HuH-7 (cell line): ENCODE measurements at regions not wholly inside any gene's neighbourhood (a gene's known extent, or its start where the extent isn't known, plus 50 kb on each side); places are given as distances from the start of the nearest gene placed in this dataset.
A peak's percentile ranks its signal among the peaks of the same experiment; 100 is the strongest.

Experiments
- DNase-seq: peaks from one replicate; pipeline ENCODE4 v3.0.0; 2011; ENCODE audit warnings: low spot score

DNA sequence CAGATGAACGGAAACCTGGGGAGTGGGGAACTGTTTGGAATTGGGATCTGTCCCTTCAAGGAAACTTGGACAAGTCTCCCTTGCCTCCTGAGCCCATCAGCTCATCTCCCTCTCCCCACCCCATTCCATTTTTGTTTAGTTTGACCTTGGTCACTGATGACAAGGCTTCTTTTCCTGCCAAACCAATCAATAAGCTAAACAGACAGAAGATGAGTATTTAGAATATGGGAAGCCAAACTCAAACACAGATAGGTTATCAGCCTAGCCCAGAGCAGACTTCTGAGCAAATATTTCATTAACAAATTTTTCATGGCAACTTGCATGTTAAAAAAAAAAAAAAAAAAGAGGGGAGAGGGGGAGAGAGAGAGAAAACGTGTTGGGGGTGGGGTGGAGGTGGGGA, 337.2 kb upstream of the PROX1 start:
- DNase-seq: no peak

DNA sequence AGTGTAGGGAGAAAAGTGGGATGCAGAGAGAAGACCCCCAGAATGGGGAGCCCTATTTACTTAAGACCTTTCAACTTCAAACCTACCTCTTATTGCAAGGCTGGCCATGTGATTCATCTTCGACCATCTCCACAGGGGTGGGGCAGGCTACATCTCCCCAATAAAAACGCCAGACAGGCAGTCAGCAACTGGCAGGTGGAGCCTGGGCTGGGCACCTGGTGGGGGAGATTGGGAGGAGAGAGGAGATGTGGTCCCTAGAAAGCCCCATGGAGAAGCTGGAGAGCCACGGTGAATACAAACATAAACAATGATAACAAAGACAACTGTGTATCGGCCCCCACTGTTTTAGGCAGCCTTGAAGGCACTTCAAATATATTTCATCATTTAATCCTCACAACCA, 336.7 kb upstream of the PROX1 start:
- DNase-seq: no peak

DNA sequence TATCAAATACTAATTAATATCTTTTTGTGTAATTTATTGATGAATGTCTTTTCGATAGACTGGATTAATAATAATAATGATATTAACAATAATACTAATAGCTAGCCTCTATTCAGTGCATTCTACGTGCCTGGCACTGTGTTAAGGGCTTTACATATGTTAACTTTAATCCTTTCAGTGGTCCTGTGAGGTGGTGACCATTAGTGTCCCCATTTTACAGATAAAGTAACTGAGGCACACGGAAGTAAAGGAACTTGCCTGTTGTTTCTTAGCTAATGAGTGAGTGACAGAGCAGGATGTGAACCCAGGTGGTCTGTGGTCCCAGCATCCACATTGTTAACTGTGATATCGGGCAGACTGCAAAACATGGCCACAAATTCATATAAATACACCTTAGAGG, 335.7 kb upstream of the PROX1 start:
- DNase-seq: no peak

DNA sequence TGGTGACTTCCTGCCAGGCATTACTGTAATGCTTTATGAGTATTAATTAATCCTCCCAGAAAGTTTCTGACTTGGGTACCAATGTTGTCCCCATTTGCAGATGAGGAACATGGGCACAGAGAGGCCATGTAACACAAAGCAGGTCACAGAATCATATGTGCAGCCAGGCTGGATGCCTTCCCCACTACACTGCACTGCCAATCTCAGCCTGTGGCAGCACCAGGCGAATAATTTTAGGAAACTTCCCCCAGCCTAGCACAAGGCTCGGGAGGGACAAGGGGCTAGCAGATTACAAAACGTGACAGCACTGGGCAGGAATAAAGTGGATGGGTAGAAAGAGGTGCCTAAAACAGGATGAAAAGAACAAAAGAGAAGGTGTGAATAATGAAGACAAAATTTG, 331.7 kb upstream of the PROX1 start:
- no peak for DNase-seq

DNA sequence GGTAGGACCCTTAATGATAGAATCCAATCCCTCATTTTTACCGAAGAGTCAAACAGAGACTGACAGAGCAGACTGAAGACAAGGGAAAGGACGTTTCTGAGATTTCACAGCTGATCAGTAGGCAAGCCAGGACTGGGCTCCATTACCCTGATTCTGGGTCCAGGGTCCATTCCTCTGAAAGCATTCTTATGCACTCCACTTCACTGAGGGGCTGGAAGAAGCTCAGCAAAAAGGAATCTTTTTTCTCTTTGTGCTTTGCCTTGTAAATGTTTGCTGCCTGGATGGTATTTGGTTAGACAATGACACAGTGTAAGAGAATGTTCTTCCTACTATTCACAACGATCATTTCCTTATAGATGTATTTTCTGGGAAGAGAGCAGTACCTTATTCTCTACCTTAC, 331.3 kb upstream of the PROX1 start:
- no peak for DNase-seq

DNA sequence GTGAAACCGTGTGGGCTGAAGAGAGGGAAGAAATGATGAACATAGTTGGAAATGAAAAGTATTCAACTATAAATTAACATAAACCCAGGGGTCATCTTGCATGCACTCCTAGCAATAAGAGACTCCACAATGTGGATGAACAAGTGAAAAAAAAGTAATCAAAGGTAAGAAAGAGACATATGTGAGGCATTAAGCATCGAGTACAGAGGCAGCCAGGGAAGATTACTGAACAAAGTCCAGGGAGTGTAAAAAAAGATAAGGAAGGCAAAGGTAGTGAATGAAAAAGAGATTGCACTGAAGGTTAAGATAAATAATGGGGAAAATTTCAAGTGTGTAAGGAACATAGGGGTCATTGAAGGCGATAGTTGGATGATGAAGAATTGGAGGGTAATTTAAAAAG, 330.8 kb upstream of the PROX1 start:
- peak; percentile 37 for DNase-seq

DNA sequence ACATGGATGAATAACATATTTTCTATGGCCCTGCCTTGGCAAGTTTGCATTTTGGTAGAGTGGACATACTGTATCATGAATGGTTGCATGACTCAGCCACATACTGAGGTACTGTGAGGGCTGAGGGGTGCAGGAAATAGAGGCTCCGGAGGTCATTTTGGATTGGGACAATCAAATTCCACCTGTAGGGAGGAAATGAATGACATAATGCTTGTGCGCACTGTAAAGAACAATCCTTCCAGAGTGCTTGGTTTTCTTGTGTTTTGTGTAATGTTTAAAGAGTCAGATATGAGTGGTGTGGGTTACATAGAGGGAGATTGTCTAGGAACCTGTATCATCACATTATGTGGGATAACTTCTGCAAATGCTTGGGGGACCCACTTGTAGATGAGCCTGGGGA, 329.9 kb upstream of the PROX1 start:
- no peak for DNase-seq

DNA sequence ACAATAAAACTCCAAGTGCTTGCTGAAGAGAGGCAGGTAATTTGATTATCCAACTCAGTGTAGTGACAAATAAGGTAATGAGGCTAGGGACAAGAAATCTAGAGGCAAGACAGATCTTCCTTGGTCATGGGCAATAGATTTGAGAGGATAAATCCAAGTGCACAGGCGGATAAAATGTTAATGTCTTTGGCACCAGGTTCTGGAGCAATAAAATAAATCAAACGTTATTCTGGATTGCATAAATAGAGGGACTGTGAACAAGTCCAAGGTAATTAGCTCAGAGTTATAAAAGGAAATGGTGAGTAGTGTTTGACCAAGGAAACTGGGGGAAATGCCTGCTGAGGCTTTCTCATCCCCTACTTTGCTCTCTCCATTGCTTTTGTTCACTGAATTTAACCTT, 329.3 kb upstream of the PROX1 start:
- no peak for DNase-seq

DNA sequence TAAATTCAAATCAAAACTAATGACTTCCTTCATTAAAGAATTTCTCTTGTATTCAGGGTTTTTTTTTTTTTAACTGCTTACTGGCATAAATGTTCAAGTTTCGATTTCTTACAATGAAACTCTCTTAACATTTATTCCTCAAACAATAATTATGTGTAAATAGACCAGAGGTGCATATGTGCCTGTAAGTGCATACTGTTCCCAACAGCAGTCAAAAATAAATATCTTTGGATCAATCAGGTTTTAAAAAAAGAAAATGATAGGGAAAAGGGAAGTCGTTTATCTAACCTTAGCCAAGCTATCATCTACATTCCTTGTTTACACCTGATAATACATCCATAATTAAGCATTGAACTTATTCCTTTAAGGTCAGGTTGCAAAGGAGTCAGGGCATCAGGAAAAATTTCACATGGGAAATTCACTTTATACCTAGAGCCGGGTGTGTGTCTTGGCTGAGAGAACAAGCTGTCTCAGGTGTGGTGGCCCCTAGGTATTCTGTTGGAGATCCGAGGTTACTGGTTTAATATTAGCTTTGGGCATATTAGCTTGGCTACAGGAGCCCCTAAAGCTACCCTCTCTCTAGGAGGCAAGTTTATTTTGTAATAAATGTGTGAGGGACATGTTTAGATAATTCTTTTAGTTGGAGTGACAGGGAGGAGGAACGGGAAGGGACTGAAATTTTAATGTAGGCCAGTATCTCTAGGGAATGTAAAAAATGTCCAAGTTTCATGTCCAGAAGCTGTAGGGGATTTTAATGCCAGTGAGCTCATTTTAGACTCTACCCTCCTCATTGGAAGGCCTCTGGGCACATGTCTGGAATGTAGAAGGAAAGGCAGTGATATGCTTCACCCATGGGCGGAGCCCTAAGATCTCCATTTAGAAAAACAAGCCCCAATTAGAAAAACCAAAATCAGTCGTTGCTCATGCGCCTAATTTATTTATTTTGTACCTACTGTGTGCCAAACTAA, 327.9 kb upstream of the PROX1 start:
- DNase-seq: no peak

DNA sequence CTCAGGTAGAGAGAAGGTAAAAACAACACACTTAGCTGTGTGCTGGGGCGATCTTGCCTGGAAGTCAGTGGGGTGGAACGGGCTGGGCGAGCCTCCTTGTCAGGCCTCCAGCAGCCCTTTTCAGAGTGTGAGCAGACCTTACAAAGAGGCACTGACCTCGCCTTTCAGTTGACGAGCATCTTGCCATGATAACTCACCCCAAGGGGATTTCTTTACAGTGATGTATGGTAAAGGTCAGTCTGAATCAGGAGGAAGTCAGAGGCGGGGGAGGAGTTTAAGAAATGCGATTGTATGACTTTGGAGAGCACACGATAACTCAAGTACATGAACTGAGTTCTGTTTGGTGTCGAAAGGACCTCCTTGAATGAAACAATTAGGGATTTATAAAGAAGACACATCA, 326.5 kb upstream of the PROX1 start:
- no peak for DNase-seq

DNA sequence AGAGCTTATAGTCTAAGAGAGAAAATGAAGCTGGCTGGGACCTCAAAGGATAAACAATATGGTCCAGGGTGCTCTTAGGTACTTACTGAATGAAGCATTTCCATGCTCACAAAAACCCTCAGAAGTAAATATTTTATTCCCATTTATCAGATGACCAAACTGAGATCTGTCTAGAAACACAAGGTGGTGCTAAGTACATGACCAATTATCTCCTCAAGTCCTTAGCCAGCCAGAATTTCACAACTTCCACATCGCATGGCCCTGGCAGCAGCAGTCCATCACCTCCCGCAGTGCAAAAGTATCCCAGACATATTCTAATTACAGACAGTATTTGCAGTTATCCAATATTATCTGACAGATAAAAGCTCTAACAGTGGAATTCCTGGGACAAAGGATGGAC, 321.7 kb upstream of the PROX1 start:
- DNase-seq: no peak

DNA sequence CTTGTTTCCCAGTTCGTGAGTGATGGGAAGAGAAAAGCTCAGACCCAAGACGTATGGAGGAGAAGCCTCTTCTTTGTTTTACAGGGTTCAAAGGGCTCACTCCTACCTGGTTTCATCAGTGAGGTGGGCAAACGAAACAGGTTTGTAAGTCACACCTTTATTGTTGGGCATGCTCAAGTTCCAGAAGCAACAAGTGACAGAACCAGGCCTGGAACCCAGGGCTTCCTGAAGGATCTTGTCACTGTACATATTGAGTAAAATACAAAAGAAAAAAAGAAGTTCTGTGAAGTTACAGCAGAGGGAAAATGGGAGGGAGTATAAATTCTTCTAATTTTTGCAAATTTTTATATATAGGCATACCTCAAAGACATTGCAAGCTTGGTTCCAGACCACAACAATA, 320.9 kb upstream of the PROX1 start:
- DNase-seq: no peak

DNA sequence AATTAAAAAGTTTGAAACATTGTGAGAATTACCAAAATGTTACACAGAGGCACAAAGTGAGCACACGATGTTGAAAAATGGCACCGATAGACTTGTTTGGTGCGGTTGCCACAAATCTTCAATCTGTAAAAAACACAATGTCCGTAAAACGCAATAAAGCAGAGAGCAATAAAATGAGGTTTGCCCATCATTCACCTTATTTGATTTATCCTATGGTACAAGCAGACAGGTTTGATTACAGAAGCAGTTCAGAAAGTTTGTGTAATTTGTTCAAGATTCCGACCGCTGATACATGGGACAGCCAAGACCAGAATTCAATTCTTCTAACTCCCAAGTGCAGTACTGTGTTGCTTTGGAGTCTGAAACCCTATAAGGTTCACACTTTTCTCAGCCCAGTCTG, 318.3 kb upstream of the PROX1 start:
- DNase-seq: no peak

DNA sequence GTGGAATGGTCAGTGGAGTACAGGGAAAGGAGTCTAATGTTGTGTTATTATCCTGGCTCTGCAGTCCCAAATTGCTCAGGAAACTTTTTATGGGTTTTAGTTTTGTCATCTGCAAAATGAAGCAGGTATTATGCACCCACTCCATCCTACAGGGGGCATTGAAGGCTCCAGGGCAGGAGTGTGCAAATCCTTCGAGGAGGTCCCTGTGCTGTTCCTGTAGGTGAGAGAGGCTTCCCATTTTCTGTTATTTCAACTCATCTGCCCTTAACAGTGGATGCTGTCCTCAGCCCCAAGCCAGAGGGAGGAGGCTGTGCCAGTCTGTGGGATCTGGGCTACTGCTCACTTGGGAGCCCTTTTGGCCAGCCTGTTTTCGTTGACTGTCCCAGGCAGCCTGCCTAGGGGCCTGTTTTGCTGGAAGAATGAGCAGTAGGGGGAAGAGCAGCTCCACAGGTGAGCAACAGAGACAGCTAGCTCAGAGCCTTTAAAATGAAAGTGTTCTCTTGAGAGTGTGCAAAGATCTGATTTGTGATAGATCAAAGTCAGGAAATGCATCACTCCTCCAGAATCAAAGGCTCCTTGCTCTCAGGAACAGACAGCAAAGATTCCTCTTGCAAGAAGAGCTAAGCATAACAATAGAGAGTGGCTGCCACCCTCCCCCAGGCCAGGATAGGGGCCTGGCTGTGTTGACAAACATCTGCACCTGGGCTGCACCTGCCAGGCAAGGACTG, 317.6 kb upstream of the PROX1 start:
- no peak for DNase-seq

DNA sequence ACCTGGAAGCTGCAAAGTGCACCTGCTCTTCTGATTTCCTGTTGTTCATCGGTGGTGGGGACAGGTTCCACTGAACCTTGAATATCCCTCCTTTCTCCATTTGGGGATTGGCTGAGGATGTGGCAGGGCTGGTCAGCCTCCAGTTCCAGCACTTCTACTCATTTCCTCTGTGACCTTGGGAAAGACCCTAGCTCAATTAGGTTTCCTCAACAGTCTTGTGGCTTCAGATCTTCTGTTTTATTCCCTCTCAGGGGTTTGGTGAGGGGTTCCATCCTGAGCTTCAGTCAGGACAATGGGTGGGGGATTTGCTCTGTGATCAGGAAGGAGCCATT, 317.1 kb upstream of the PROX1 start:
- no peak for DNase-seq

DNA sequence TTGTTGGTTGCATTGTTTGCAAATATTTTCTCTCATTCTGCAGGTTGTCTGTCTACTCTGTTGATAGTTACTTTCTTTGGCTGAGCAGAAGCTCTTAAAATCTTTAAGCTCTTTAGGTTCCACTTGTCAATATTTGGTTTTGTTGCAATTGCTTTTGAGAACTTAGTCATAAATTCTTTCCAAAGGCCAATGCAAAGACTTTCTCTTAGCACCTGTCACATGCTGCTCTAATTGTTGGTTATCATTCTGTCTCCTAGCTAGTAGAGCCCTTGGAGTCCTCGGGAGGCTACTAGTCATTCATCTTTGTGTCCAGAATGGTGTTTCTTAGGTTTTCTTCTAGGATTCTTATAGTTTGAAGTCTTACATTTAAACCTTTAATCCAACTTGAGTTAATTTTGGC, 312.7 kb upstream of the PROX1 start:
- DNase-seq: no peak

DNA sequence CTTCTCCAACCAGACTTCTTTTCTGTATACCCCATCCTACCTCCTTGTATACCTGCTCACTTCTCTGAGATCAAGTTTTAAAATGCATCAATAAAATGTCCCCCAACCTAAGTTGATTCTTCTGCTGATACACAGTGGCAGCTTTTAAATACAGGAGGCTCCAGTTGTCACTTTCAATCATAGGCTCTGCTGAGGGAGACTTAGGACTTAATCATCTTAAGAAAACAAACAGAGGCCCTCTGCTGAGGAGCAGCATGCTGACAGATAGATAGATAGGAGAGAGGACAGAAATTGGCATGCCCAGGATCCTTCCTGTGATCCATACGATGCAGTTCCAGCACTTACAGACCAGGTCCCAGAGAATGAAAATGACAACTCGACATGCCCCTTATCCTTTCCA, 311.0 kb upstream of the PROX1 start:
- DNase-seq: no peak

DNA sequence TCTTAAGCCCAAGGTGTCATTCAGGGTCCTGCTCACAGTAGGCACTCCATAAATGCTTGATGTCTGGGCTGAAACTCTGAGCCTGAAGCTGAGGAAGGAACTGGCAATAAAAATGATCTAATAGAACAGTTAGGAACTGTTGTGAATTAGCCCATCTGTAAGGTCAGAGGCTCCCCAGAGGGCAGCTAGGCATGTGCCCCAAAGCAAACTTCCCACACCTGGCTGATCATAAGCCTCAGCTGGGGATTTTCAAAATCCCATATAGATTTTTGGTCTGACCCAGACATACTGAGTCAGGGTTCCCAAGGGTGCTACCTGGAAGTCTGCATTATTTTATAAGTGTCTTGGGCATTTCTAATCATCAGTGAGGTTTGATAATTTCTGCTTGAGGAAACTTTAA, 309.4 kb upstream of the PROX1 start:
- DNase-seq: no peak

DNA sequence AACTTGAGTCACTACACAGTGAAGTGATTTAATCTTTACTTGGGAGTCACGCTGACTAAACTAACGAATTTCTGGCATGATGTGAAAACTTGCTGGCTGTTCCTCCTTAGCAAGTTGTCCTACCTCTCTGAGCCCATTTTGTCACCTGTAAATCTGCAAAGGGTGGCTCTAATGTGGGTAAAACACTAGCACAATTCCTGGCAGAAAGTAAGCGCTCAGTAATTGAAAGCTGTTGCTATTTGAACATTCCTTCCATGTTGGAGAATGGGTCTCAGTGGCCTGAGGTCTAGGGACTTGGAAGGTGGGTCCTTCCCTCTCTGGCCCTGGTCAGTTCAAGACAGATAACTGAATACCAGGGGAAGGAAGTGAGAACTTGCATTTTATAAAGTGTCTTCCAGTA, 309.0 kb upstream of the PROX1 start:
- no peak for DNase-seq

DNA sequence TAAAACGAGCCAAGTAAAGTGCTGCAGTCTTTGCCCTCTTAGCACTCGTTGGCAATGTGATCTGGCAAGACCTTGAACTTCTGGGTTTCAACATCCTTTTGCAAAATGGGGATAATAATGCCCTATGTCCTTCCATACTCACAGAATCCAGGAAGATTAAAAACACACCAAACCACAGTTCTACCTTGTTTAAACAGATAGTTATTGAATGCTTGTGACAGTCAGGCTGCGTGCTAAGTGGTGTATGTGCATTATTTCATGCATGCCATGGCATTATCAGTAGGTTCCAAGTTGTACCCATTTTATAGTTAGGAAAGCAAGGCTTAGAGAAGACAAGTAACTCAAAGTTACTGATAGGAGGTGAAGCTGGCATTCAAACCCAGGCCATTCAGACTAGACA, 308.6 kb upstream of the PROX1 start:
- no peak for DNase-seq

DNA sequence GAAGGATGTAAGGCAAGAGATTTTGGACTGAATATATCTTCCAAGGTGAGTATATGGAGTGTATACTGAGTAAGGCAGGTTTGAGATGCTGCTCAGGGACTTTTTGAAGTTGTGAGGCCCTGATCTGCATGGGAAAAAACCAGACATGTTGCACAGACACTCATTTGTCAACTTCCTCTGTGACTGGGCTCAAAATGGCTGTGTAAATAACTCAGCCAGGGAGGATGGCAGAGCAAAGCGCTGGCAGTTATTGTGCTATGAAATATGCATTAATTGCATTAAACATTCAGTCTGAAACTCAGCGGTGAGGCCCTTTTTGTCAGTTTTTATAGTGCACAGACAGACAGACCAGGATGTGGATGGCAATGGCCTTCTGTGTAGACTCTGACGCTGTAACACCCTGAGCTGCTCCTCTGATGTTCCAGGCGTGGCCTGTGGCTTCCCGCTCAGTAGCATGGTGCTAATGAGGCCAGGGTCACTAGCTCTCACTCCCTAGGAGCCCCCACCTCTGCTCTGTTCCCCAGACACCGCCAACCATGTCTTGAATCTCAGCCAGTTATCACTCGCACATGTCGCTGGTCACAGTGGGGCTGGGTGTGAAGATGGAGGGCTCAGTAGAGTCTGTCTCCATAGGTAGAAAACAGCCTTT, 307.0 kb upstream of the PROX1 start:
- DNase-seq: no peak

DNA sequence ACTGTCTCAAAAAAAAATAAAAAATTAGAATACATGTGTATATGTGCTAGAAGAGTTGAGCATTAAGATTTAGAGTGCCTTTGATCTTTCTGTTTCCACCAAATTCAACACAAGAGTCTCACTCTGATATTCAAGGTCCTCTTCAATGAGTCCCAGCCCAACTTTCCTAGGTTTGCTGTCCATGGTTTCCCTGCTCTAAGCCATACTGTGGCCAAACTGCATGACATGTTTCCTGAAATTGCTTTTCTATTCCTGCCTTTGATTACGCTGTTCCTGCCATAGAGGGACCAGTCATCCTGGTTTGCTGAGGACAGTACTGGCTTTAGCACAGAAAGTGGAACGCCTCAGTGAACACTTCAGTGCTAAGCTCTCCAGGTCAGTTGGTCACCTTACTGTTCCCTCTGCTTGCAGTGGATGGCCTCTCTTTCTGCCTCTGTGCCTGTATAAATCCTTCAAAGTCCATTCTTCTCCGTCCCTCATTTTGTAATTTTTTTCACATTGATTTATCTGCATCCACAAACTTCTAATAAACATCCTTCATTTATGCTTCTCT, 305.9 kb upstream of the PROX1 start:
- no peak for DNase-seq

DNA sequence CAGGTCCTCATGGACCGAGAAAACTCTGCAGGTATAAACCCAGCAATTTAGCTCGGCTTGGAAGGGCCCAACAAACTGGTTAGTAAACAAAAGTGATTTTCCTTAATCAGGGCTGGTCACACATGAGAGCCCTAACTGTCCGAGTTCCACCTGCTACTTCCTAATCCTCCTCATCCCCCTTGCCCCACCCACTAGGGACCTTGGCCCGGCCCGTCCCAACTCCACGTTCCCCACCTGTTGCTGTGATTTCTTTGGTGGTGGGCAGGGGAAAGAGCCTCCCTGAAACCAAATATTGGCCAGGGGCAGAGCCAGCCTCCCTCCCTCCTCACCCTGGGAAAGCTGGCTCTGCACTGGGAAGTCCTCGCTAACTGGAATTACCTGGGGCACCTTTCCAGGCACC, 304.2 kb upstream of the PROX1 start:
- DNase-seq: no peak
